ENCODE measurements at regions not wholly inside any gene's neighbourhood (a gene's known extent, or its start where the extent isn't known, plus 50 kb on each side); places are given as distances from the start of the nearest gene placed in this dataset.

DNA sequence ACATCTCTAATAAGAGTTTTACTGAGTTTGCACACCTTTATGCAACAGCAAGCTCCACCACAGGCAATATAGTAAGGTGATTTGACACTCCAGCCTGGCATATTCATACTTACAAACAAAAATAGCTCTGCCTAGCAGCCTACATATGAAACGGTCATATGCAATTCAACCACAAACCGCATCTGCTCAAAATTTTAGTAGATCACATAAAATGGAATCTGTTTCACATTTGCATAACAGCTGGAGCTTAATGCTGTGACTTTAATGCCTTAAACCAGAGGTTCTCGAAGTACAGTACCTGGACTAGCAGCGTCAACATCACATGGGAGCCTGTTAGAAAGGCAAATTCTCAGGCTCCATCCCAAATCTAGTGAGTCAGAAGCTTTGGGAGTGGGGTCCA is 578.4 kb downstream of the CDH11 start:
- H4K91ac ChIP-seq (ENCODE audit: low read depth, low read length, poor library complexity), result no peak overlapping the region
- no peak overlapping the region for H2BK15ac ChIP-seq (ENCODE audit: low read length)
- H2AK5ac ChIP-seq (ENCODE audit: low read depth, low read length), result no peak overlapping the region
- H3K9ac ChIP-seq (ENCODE audit: low read depth, low read length, poor library complexity), result no peak overlapping the region
- H3K36me3 ChIP-seq (replicated peaks in 1 of 2; ENCODE audit: control insufficient read depth in 2 of 2, insufficient read depth in 2 of 2, low read length in 2 of 2), result no peaks in the 10 kb centered on the region
- DNase-seq (ENCODE audit: low spot score), result no peak
- H3K4me2 ChIP-seq (ENCODE audit: insufficient read depth, low read length, poor library complexity, severe bottlenecking), result no peak overlapping the region
- no peak overlapping the region for H4K8ac ChIP-seq (ENCODE audit: low read depth, low read length)
- no peak overlapping the region for H3K14ac ChIP-seq (ENCODE audit: low read length)
- no peak overlapping the region for H3K27ac ChIP-seq (replicated peaks; ENCODE audit: low read length)
- no peak overlapping the region for H3K23ac ChIP-seq (ENCODE audit: low read depth, low read length, poor library complexity)
- H2BK5ac ChIP-seq (ENCODE audit: low read length), result no peak overlapping the region
- H3K18ac ChIP-seq (ENCODE audit: low read length), result no peak overlapping the region
- no peak overlapping the region for H2AFZ ChIP-seq (ENCODE audit: low read length)
- no peaks in the 10 kb centered on the region for H3K9me3 ChIP-seq (replicated peaks in 1 of 2; ENCODE audit: control insufficient read depth in 2 of 2, insufficient read depth in 1 of 2, low read depth in 1 of 2, low read length in 2 of 2)
- no peak overlapping the region for H3K4ac ChIP-seq (ENCODE audit: low read length)
- no CpG with 5 or more reads among the region's 4 CpGs for WGBS, 2 donors (ENCODE audit: extremely low coverage in 2 of 2, insufficient read length in 2 of 2, insufficient replicate concordance in 1 of 2)
- H3K27me3 ChIP-seq (ENCODE audit: control insufficient read depth in 3 of 3, insufficient read depth in 3 of 3, low read depth in 1 of 3, low read length in 3 of 3), result no peaks in the 10 kb centered on the region
- no peak overlapping the region for H2BK120ac ChIP-seq (ENCODE audit: low read depth, low read length)
- H3K79me1 ChIP-seq (ENCODE audit: low read depth, low read length), result no peaks in the 10 kb centered on the region
- no peak overlapping the region for H2BK12ac ChIP-seq (ENCODE audit: low read length)
- no peak overlapping the region for H3K4me3 ChIP-seq (ENCODE audit: low read length in 2 of 2)
- no peaks in the 10 kb centered on the region for H3K4me1 ChIP-seq (ENCODE audit: control insufficient read depth in 2 of 2, insufficient read depth in 1 of 2, low read depth in 1 of 2, low read length in 2 of 2)

GRCh38 chr16:64543031-64543430 is 578.8 kb downstream of the CDH11 start:
- Histone ChIP-seq H2AK5ac (ENCODE audit: low read depth, low read length) (no peak overlapping the region), H4K91ac (ENCODE audit: low read depth, low read length, poor library complexity) (no peak overlapping the region), H3K27ac (replicated peaks; ENCODE audit: low read length) (no peak overlapping the region), H3K36me3 (replicated peaks in 1 of 2; ENCODE audit: control insufficient read depth in 2 of 2, insufficient read depth in 2 of 2, low read length in 2 of 2) (no peaks in the 10 kb centered on the region), H3K4me1 (ENCODE audit: control insufficient read depth in 2 of 2, insufficient read depth in 1 of 2, low read depth in 1 of 2, low read length in 2 of 2) (no peaks in the 10 kb centered on the region), H2AFZ (ENCODE audit: low read length) (no peak overlapping the region), H3K14ac (ENCODE audit: low read length) (no peak overlapping the region), H2BK5ac (ENCODE audit: low read length) (no peak overlapping the region), H3K9ac (ENCODE audit: low read depth, low read length, poor library complexity) (no peak overlapping the region), H3K4me2 (ENCODE audit: insufficient read depth, low read length, poor library complexity, severe bottlenecking) (no peak overlapping the region), H3K79me1 (ENCODE audit: low read depth, low read length) (no peaks in the 10 kb centered on the region), H3K23ac (ENCODE audit: low read depth, low read length, poor library complexity) (no peak overlapping the region), H2BK15ac (ENCODE audit: low read length) (no peak overlapping the region), H3K18ac (ENCODE audit: low read length) (no peak overlapping the region), H2BK12ac (ENCODE audit: low read length) (no peak overlapping the region), H2BK120ac (ENCODE audit: low read depth, low read length) (no peak overlapping the region), H3K9me3 (replicated peaks in 1 of 2; ENCODE audit: control insufficient read depth in 2 of 2, insufficient read depth in 1 of 2, low read depth in 1 of 2, low read length in 2 of 2) (no peaks in the 10 kb centered on the region), H3K4ac (ENCODE audit: low read length) (no peak overlapping the region), H4K8ac (ENCODE audit: low read depth, low read length) (no peak overlapping the region), H3K4me3 (ENCODE audit: low read length in 2 of 2) (no peak overlapping the region), H3K27me3 (ENCODE audit: control insufficient read depth in 3 of 3, insufficient read depth in 3 of 3, low read depth in 1 of 3, low read length in 3 of 3) (no peaks in the 10 kb centered on the region)
- no peak for DNase-seq (ENCODE audit: low spot score)
- no CpG with 5 or more reads among the region's 1 CpG for WGBS, 2 donors (ENCODE audit: extremely low coverage in 2 of 2, insufficient read length in 2 of 2, insufficient replicate concordance in 1 of 2)

GRCh38 chr16:64542152-64542551 is 579.7 kb downstream of the CDH11 start:
- Histone ChIP-seq H2BK5ac (ENCODE audit: low read length) (no peak overlapping the region), H4K91ac (ENCODE audit: low read depth, low read length, poor library complexity) (no peak overlapping the region), H2BK12ac (ENCODE audit: low read length) (no peak overlapping the region), H3K18ac (ENCODE audit: low read length) (no peak overlapping the region), H3K4me1 (ENCODE audit: control insufficient read depth in 2 of 2, insufficient read depth in 1 of 2, low read depth in 1 of 2, low read length in 2 of 2) (no peaks in the 10 kb centered on the region), H3K36me3 (replicated peaks in 1 of 2; ENCODE audit: control insufficient read depth in 2 of 2, insufficient read depth in 2 of 2, low read length in 2 of 2) (no peaks in the 10 kb centered on the region), H3K4me2 (ENCODE audit: insufficient read depth, low read length, poor library complexity, severe bottlenecking) (no peak overlapping the region), H2AFZ (ENCODE audit: low read length) (no peak overlapping the region), H4K8ac (ENCODE audit: low read depth, low read length) (no peak overlapping the region), H3K4me3 (ENCODE audit: low read length in 2 of 2) (no peak overlapping the region), H3K27me3 (ENCODE audit: control insufficient read depth in 3 of 3, insufficient read depth in 3 of 3, low read depth in 1 of 3, low read length in 3 of 3) (no peaks in the 10 kb centered on the region), H3K27ac (replicated peaks; ENCODE audit: low read length) (no peak overlapping the region), H2BK15ac (ENCODE audit: low read length) (no peak overlapping the region), H3K14ac (ENCODE audit: low read length) (no peak overlapping the region), H3K23ac (ENCODE audit: low read depth, low read length, poor library complexity) (no peak overlapping the region), H3K79me1 (ENCODE audit: low read depth, low read length) (no peaks in the 10 kb centered on the region), H3K9me3 (replicated peaks in 1 of 2; ENCODE audit: control insufficient read depth in 2 of 2, insufficient read depth in 1 of 2, low read depth in 1 of 2, low read length in 2 of 2) (no peaks in the 10 kb centered on the region), H3K9ac (ENCODE audit: low read depth, low read length, poor library complexity) (no peak overlapping the region), H2BK120ac (ENCODE audit: low read depth, low read length) (no peak overlapping the region), H2AK5ac (ENCODE audit: low read depth, low read length) (no peak overlapping the region), H3K4ac (ENCODE audit: low read length) (no peak overlapping the region)
- DNase-seq (ENCODE audit: low spot score), result no peak
- WGBS, 2 donors (ENCODE audit: extremely low coverage in 2 of 2, insufficient read length in 2 of 2, insufficient replicate concordance in 1 of 2), result no CpG with 5 or more reads among the region's 2 CpGs

DNA sequence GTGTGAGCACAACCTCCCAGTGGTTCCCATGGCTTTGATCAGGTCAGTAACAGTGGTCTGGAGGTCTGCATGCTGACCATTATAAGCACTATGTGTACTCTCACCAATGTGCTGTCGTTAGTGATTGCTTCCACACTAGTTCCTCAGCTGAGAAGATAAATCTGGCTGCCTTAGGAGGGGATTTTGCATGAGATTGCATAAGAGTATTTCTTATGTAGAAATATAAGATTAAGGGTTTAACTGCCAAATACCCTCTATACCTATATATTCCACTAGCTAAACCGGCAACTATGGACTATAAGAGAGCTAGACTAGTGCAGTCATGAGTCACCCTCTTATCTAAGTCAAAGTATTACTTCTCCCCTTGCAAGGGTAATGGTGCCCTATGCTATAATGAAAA is 580.2 kb downstream of the CDH11 start:
- H3K36me3 ChIP-seq (replicated peaks in 1 of 2; ENCODE audit: control insufficient read depth in 2 of 2, insufficient read depth in 2 of 2, low read length in 2 of 2), result no peaks in the 10 kb centered on the region
- no peak overlapping the region for H2AFZ ChIP-seq (ENCODE audit: low read length)
- DNase-seq (ENCODE audit: low spot score), result no peak

More for the DNA sequence above, 580.2 kb downstream of the CDH11 start:
- no peak overlapping the region for H2BK5ac ChIP-seq (ENCODE audit: low read length)
- H3K4me2 ChIP-seq (ENCODE audit: insufficient read depth, low read length, poor library complexity, severe bottlenecking), result no peak overlapping the region
- H3K9ac ChIP-seq (ENCODE audit: low read depth, low read length, poor library complexity), result no peak overlapping the region
- H2BK12ac ChIP-seq (ENCODE audit: low read length), result no peak overlapping the region
- H2AK5ac ChIP-seq (ENCODE audit: low read depth, low read length), result no peak overlapping the region
- no peaks in the 10 kb centered on the region for H3K4me1 ChIP-seq (ENCODE audit: control insufficient read depth in 2 of 2, insufficient read depth in 1 of 2, low read depth in 1 of 2, low read length in 2 of 2)
- no peak overlapping the region for H3K27ac ChIP-seq (replicated peaks; ENCODE audit: low read length)
- no peak overlapping the region for H2BK15ac ChIP-seq (ENCODE audit: low read length)
- WGBS, 2 donors (ENCODE audit: extremely low coverage in 2 of 2, insufficient read length in 2 of 2, insufficient replicate concordance in 1 of 2), result no CpG with 5 or more reads among the region's 2 CpGs
- H4K8ac ChIP-seq (ENCODE audit: low read depth, low read length), result no peak overlapping the region
- no peak overlapping the region for H2BK120ac ChIP-seq (ENCODE audit: low read depth, low read length)
- no peak overlapping the region for H3K4ac ChIP-seq (ENCODE audit: low read length)
- no peaks in the 10 kb centered on the region for H3K79me1 ChIP-seq (ENCODE audit: low read depth, low read length)
- no peak overlapping the region for H3K18ac ChIP-seq (ENCODE audit: low read length)
- no peaks in the 10 kb centered on the region for H3K9me3 ChIP-seq (replicated peaks in 1 of 2; ENCODE audit: control insufficient read depth in 2 of 2, insufficient read depth in 1 of 2, low read depth in 1 of 2, low read length in 2 of 2)
- H3K14ac ChIP-seq (ENCODE audit: low read length), result no peak overlapping the region
- H3K23ac ChIP-seq (ENCODE audit: low read depth, low read length, poor library complexity), result no peak overlapping the region
- no peak overlapping the region for H4K91ac ChIP-seq (ENCODE audit: low read depth, low read length, poor library complexity)
- H3K4me3 ChIP-seq (ENCODE audit: low read length in 2 of 2), result no peak overlapping the region
- no peaks in the 10 kb centered on the region for H3K27me3 ChIP-seq (ENCODE audit: control insufficient read depth in 3 of 3, insufficient read depth in 3 of 3, low read depth in 1 of 3, low read length in 3 of 3)
